D721Med (cell line): ENCODE measurements at regions not wholly inside any gene's neighbourhood (a gene's known extent, or its start where the extent isn't known, plus 50 kb on each side); places are given as distances from the start of the nearest gene placed in this dataset.

Source experiments
- DNase-seq: peaks from one replicate; pipeline ENCODE4 v3.0.0; 2011; ENCODE audit warnings: low spot score; ENCODE audit not compliant: insufficient read length
- FAIRE-seq: peaks from 2 replicates; lab custom pipeline; 2011; peaks lifted over from hg19 to GRCh38; lab: Jason Lieb, UNC
- CTCF ChIP-seq: IDR thresholded peaks from 2 replicates; pipeline ENCODE4 v1.5.1; 2012; ENCODE audit warnings: mild to moderate bottlenecking, control low read depth; ENCODE audit not compliant: insufficient read depth; ENCODE audit errors: missing control alignments

- TF ChIP-seq CTCF, result no peak
- no peak for FAIRE-seq
- no peak for DNase-seq
Observed at GRCh38 chr12:67595365-67595764, 53.2 kb upstream of the DYRK2 start.

- TF ChIP-seq CTCF, result no peak
- DNase-seq, result no peak
- FAIRE-seq, result no peak
Observed at GRCh38 chr12:67598598-67598997, 49.9 kb upstream of the DYRK2 start.
